RWPE1 (cell line): ENCODE measurements at regions not wholly inside any gene's neighbourhood (a gene's known extent, or its start where the extent isn't known, plus 50 kb on each side); places are given as distances from the start of the nearest gene placed in this dataset.

ENCODE experiments used
- CTCF ChIA-PET: fragments of 350-600 bp; sonication (Branson Sonifier 250); formaldehyde crosslinking; extraction: SDS; loops from one replicate; lab custom pipeline; 2021; lab: Yijun Ruan, JAX
- POLR2A ChIA-PET: fragments of 400-600 bp; formaldehyde crosslinking; extraction: SDS; loops from one replicate; lab custom pipeline; 2020; ENCODE audit warnings: antibody characterized with exemption; ENCODE audit not compliant: low non-redundant PET; lab: Yijun Ruan, JAX
- DNase-seq: peaks from one replicate; pipeline ENCODE4 v3.0.0; 2012; ENCODE audit warnings: low spot score
- H3K27ac ChIP-seq: fragments of 450-650 bp; 2 replicates; pipeline ENCODE4 v1.5.1; 2017
- CTCF ChIP-seq: fragments of 450-650 bp; conservative IDR thresholded peaks from 2 replicates; pipeline ENCODE4 v1.5.1; 2017; ENCODE audit warnings: low read depth, mild to moderate bottlenecking

DNA sequence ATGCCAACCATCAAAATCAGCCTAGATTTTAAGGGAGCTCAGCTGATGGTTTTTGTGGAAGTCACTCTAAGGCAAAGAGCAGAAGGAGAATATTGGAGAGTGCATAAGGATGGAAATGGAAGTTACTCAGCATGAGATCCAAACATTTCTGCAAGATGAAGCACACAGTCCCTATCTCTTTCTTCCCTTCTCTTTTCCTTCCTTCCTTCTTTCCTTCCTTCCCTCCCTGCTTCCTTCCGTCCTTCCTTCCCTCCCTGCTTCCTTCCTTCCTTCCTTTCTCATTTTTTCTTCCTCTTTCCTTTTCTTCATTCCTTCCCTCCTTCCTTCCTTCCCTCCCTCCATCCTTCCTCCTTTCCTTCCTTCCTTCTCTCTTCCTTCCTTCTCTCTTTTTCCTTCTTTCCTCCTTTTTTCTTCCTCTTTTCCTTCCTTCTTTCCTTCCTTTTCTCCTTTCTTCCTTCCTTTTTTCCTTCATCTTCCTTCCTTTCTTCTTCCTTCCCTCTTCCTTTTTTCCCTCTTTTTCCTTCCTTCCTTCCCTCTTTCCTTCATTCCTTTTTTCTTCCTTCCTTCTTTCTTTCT lies 727.9 kb upstream of the CDH2 start:
- no peak for DNase-seq
- TF ChIP-seq CTCF, result no peak
- ChIA-PET CTCF (no interaction called here), POLR2A (no interaction called here)
- H3K27ac ChIP-seq, result no peak overlapping the region

GRCh38 chr18:28903306-28903705 lies 726.4 kb upstream of the CDH2 start:
- POLR2A ChIA-PET, result no interaction called here
- DNase-seq, result no peak
- CTCF ChIA-PET, result no interaction called here
- no peak for TF ChIP-seq CTCF
- no peak overlapping the region for H3K27ac ChIP-seq

DNA sequence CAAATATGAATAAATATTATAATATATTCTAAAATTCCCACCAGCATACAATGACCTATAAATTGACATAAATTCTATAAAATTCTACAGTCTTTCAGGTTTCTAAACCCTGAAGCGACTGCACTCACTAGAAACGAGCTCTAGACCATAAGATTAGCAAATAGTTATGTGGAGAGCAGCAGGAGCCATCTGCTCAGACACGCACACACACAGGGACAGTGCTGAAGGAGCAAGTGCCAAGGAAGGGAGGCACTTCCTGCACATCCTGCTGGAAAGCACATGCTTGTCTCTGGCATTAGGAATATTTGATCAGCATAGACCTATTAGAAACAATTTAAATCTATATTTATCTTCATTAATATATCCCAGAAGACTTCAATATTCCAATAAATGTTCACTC lies 713.9 kb upstream of the CDH2 start:
- TF ChIP-seq CTCF, result no peak
- no peak for DNase-seq
- no peak overlapping the region for H3K27ac ChIP-seq
- ChIA-PET POLR2A (no interaction called here), CTCF (no interaction called here)

- DNase-seq, result no peak
- ChIA-PET POLR2A (no interaction called here), CTCF (no interaction called here)
- TF ChIP-seq CTCF, result no peak
- H3K27ac ChIP-seq, result no peak overlapping the region
Measured at GRCh38 chr18:28884304-28884703, 707.4 kb upstream of the CDH2 start.

DNA sequence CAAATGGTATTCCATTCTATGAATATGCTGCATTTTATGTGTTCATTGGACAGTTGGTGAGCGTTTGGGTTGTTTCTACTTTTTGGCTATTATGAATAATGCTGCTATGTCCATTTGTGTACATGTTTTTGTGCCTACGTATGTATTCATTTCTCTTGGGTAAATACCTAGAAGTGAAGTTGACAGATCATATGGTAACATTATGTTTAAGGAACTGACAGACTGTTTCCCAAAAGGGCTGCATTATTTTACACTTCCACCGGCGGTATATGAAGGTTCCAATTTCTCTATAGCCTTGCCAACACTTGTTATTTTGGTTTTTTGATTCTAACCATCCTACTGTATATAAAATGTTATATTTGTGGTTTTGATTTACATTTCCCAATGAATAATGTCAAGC lies 703.9 kb upstream of the CDH2 start:
- no peak for DNase-seq
- POLR2A ChIA-PET, result no interaction called here
- CTCF ChIA-PET, result no interaction called here
- no peak overlapping the region for H3K27ac ChIP-seq
- no peak for TF ChIP-seq CTCF

- ChIA-PET POLR2A (no interaction called here), CTCF (no interaction called here)
- DNase-seq, result no peak
Measured at GRCh38 chr18:28875059-28875458, 698.1 kb upstream of the CDH2 start.

More at GRCh38 chr18:28875059-28875458, 698.1 kb upstream of the CDH2 start:
- no peak overlapping the region for H3K27ac ChIP-seq
- TF ChIP-seq CTCF, result no peak
